GM12864 (cell line): ENCODE measurements at regions not wholly inside any gene's neighbourhood (a gene's known extent, or its start where the extent isn't known, plus 50 kb on each side); places are given as distances from the start of the nearest gene placed in this dataset.
"Not testable (repeated sequence)": the region's sequence is repeated elsewhere in the genome, so short reads cannot be mapped to it uniquely, and the experiment has no call there.

Source experiments
- DNase-seq: peaks from one replicate; pipeline ENCODE4 v3.0.0-alpha.2; 2011; ENCODE audit warnings: low read depth
- H3K4me3 ChIP-seq: 2 replicates; pipeline ENCODE4 v1.5.1; 2011; ENCODE audit warnings: mild to moderate bottlenecking, low read depth, low read length, control low read depth
- TF ChIP-seq, protein P1 (sequence below): IDR thresholded peaks from 2 replicates; pipeline ENCODE4 v1.5.1; 2011; ENCODE audit warnings: low read depth, mild to moderate bottlenecking, moderate library complexity, low read length, control low read depth, inconsistent platforms; ENCODE audit errors: missing control alignments

DNA sequence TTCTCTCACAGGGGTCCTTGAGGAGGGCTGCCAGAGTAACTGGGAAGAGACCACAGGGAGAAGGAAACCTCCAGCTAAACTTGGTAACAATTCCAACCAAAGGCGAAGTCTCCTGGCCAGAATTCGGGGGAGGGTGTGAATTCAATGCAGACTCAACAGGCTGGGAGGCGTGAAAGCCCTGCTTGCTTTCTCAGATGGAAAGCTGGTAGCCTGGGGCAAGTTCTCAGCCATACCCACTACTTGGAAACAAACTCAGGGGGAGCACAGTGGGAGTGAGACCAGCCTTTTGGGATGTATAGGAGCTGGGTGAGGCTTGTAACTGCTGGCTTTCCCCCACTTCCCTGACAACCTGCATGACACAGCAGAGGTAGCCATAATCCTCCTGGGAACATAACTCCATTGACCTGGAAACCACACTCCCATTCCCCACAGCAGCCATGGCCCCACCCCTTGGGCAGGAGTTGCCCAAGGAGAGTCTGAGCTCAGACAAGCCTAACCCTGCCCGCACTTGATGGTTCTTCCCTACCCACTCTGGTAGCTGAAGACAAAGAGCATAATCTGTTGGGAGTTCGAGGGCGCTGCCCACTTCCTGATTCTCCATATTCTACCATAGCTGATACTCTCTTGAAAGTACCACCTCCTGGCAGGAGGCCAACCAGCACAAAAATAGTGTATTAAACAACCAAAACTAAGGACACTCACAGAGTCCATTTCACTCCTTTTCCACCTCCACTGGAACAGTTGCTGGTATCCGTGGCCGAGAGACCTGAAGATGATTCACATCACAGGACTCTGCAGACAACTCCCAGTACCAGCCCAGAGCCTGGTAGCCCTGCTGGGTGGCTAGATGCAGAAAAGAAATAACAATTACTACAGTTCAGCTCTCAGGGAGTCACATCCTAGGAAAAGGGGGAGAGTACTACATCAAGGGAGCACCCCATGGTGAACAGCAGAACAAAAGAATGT lies 123.8 kb downstream of the FAM170A start:
- DNase-seq, result no peak
- no peak overlapping the region for H3K4me3 ChIP-seq
- TF ChIP-seq, protein P1, sequence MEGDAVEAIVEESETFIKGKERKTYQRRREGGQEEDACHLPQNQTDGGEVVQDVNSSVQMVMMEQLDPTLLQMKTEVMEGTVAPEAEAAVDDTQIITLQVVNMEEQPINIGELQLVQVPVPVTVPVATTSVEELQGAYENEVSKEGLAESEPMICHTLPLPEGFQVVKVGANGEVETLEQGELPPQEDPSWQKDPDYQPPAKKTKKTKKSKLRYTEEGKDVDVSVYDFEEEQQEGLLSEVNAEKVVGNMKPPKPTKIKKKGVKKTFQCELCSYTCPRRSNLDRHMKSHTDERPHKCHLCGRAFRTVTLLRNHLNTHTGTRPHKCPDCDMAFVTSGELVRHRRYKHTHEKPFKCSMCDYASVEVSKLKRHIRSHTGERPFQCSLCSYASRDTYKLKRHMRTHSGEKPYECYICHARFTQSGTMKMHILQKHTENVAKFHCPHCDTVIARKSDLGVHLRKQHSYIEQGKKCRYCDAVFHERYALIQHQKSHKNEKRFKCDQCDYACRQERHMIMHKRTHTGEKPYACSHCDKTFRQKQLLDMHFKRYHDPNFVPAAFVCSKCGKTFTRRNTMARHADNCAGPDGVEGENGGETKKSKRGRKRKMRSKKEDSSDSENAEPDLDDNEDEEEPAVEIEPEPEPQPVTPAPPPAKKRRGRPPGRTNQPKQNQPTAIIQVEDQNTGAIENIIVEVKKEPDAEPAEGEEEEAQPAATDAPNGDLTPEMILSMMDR, result no peak

DNA sequence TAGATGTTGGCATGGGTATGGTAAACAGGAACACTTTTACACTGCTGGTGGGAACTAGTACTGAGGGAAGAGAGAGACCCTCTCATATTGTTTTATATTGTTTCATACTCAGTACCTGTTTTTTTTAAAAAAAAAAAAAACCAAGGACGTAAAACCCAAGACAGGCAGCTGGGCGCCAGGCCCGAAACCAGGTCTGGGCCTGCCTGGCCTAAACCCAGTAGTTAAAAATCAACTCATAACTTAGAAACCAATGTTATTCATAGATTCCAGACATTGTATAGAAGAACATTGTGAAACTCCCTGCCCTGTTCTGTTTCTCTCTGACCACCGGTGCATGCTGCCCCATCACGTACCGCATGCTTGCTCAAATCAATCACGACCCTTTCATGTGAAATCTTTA lies 125.5 kb downstream of the FAM170A start:
- not testable (repeated sequence) for DNase-seq, H3K4me3 ChIP-seq

DNA sequence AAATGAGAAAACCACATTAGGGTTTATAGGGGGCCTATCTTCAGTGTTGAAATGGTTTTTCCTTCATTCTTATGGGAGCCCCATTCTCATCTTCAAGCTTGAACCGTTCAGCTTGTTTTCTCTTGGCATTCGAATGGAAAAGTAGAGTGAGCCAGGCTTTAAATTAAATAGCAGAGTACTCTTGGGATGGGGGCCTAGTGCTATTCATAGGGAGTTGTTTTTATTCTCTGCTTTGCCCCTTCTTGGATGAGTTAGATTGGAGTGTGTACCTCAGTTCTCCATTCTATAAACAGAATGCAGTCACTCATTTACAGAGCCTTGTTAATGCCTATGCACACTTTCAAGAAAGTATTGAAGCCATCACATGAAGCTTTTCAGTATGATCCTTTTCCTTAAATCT lies 127.9 kb downstream of the FAM170A start:
- TF ChIP-seq, protein P1, result no peak
- no peak for DNase-seq
- no peak overlapping the region for H3K4me3 ChIP-seq

DNA sequence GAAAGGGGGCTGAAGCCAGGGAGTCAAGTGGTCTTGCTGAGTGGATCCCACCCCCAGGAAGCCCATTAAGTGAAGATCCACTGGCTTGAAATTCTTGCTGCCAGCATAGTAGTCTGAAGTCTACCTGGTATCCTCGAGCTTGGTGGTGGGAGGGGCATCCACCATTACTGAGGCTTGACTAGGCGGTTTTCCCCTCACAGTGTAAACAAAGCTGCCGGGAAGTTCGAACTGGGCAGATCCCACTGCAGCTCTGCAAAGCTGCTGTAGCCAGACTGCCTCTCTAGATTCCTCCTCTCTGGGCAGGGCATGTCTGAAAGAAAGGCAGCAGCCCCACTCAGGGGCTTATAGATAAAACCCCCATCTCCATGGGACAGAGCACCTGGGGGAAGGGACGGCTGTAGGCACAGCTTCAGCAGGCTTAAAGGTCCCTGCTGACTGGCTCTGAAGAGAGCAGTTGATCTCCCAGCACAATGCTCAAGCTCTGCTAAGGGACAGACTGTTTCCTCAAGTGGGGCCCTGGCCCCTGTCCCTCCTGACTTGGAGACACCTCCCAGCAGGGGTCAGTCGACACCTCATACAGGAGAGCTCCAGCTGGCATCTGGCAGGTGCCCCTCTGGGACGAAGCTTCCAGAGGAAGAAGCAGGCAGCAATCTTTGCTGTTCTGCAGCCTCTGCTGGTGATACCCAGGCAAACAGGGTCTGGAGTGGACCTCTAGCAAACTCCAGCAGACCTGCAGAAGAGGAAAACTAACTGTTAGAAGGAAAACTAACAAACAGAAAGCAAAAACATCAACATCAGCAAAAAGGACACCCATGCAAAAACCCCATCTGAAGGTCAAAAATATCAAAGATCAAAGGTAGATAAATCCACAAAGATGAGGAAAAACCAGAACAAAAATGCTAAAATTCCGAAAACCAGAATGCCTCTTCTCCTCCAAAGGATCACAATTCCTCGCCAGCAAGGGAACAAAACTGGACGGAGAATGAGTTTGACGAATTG lies 140.6 kb downstream of the FAM170A start:
- H3K4me3 ChIP-seq, DNase-seq: not testable (repeated sequence)

DNA sequence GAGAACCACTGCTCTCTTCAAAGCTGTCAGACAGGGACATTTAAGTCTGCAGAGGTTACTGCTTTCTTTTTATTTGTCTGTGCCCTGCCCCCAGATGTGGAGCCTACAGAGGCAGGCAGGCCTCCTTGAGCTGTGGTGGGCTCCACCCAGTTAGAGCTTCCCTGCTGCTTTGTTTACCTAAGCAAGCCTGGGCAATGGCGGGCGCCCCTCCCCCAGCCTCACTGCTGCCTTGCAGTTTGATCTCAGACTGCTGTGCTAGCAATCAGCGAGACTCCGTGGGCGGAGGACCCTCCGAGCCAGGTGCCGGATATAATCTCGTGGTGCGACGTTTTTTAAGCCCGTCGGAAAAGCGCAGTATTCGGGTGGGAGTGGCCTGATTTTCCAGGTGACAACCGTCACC lies 150.8 kb downstream of the FAM170A start:
- not testable (repeated sequence) for DNase-seq, H3K4me3 ChIP-seq

DNA sequence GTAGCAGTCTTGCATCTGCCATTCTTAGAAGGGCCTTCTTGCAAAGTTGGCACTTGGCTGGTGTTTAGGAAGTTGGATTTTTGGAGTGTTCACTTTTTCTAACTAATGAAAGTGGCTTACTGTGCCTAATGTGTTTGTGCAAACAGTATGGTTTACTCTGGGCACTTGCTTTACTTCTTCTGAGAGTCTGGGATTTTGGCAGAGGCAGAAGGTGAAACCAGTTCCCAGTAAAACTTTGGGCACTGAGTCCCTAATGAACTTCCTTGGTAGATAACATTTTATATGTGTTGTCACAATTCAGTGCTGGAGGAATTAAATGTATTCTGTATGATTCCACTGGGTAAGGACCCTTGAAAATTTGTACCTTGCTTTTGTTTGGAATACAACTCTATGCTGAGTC lies 155.7 kb downstream of the FAM170A start:
- TF ChIP-seq, protein P1, result no peak
- no peak overlapping the region for H3K4me3 ChIP-seq
- no peak for DNase-seq

DNA sequence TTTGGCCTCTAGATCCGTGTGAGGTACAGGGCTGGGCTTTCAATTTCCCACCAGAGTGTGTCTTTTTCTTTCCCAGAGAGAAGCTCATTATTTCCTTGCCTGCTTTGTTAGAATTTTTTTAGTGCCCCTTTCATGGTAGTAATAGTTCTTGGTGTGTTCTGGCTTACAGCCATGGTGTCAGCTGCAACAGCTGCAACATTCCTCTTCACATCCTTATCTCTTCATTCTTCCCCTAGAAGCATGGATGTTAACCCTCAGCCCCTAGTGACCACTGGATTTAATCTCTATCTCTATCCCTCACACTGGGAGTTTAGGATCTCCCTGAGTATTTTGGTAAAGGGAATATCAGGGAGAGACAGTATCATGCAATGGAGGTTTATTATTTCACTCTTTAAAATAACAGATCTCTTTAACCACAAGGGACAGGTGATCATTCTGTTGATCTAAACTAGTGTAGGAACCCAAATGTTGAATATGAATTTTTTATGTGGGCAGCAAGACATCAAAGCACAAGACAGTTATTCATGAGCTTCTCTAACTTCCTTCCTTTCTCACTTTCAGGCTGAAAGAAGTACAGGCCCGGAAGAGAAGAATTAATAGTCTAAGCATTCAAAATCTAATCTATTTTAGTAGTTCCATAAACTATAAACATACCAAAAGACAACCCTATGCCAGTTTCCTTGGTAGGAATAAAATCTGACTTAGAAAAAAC lies 160.2 kb downstream of the FAM170A start:
- TF ChIP-seq, protein P1, result no peak
- no peak for DNase-seq
- H3K4me3 ChIP-seq, result no peak overlapping the region

DNA sequence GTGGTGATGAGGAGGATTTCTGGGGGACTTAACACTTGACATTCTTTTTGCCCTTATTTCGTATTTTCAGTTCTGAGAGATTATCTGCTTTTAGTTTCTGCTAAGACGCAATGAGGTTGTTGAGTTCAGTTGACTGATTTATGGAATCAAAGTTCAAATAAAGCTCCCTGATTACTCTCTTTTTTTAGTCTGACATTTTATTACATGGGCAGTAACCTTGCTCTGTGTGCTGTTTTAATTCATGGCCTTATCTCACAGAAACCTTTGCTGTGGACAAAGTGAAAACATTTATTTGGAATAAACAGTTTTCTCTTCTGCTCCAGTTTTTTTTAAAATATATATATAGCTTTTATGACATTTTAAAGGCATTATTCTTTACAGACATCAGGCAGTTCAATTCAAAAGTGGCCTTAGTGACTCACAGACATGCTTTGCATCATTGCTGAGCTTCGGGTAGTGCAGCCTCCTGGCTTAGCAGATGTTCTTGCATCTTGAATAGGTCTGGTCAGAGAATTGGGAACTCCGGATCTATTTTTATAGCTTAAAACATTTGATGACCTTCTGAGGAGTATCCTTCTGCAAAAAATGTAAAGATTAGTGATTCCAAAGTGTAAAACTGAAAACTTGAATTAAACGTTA lies 162.9 kb downstream of the FAM170A start:
- DNase-seq, result no peak
- no peak overlapping the region for H3K4me3 ChIP-seq
- TF ChIP-seq, protein P1, result no peak
